CD8-positive, alpha-beta memory T cell (primary cell): ENCODE measurements at regions not wholly inside any gene's neighbourhood (a gene's known extent, or its start where the extent isn't known, plus 50 kb on each side); places are given as distances from the start of the nearest gene placed in this dataset.

Experiments
- CTCF ChIA-PET: fragments of 350-600 bp; sonication (Branson Sonifier 250); formaldehyde crosslinking; loops from one replicate; lab custom pipeline; 2021; ENCODE audit warnings: antibody characterized with exemption; lab: Charles Lee
- POLR2A ChIA-PET: fragments of 350-600 bp; sonication (Branson Sonifier 250); formaldehyde crosslinking; loops from one replicate; lab custom pipeline; 2021; ENCODE audit warnings: antibody characterized with exemption; lab: Charles Lee
- DNase-seq, 5 donors: peaks; one replicate each; pipeline versions ENCODE4 v3.0.0 to v3.0.0-alpha.2; 2020 to 2022; ENCODE audit warnings: mixed read lengths in 1 of 5
- H3K27ac ChIP-seq: one replicate; pipeline ENCODE4 v1.7.0; 2013; ENCODE audit warnings: low read depth, mild to moderate bottlenecking, low read length, moderate library complexity
- H3K27me3 ChIP-seq: 2 replicates; pipeline ENCODE4 v1.7.0; 2013; ENCODE audit warnings: low read length, mild to moderate bottlenecking; ENCODE audit not compliant: insufficient read depth, poor library complexity, severe bottlenecking
- H3K36me3 ChIP-seq: 2 replicates; pipeline ENCODE4 v1.7.0; 2013; ENCODE audit warnings: mild to moderate bottlenecking, low read length, moderate library complexity; ENCODE audit not compliant: insufficient read depth
- H3K4me1 ChIP-seq: 2 replicates; pipeline ENCODE4 v1.7.0; 2013; ENCODE audit warnings: mild to moderate bottlenecking, low read length, moderate library complexity; ENCODE audit not compliant: insufficient read depth
- H3K4me3 ChIP-seq: 2 replicates; pipeline ENCODE4 v1.7.0; 2013; ENCODE audit warnings: mild to moderate bottlenecking, low read length
- H3K9me3 ChIP-seq: 2 replicates; pipeline ENCODE4 v1.7.0; 2013; ENCODE audit warnings: mild to moderate bottlenecking, low read length
- H3K27ac Mint-ChIP-seq, 8 donors: one replicate each; pipeline ENCODE4 v1.8.0; 2020 to 2021; ENCODE audit warnings: mixed read lengths in 8 of 8, mild to moderate bottlenecking in 6 of 8, inconsistent platforms in 3 of 8, moderate library complexity in 3 of 8
- H3K27me3 Mint-ChIP-seq, 2 donors: one replicate each; pipeline ENCODE4 v1.8.0; 2020 to 2021; ENCODE audit warnings: mixed read lengths in 2 of 2, mild to moderate bottlenecking in 1 of 2, moderate library complexity in 1 of 2
- H3K36me3 Mint-ChIP-seq, 3 donors: one replicate each; pipeline ENCODE4 v1.8.0; 2020 to 2021; ENCODE audit warnings: mixed read lengths in 3 of 3, inconsistent platforms in 1 of 3, mild to moderate bottlenecking in 1 of 3
- H3K4me1 Mint-ChIP-seq, 3 donors: one replicate each; pipeline ENCODE4 v1.8.0; 2020 to 2021; ENCODE audit warnings: mixed read lengths in 3 of 3, inconsistent platforms in 1 of 3, mild to moderate bottlenecking in 1 of 3
- H3K4me3 Mint-ChIP-seq, 7 donors: one replicate each; pipeline ENCODE4 v1.8.0; 2020 to 2021; ENCODE audit warnings: mixed read lengths in 7 of 7, mild to moderate bottlenecking in 6 of 7, moderate library complexity in 4 of 7, inconsistent platforms in 2 of 7
- H3K9me3 Mint-ChIP-seq, 5 donors: one replicate each; pipeline ENCODE4 v1.8.0; 2020 to 2022; ENCODE audit warnings: mixed read lengths in 5 of 5, mild to moderate bottlenecking in 3 of 5, moderate library complexity in 2 of 5, inconsistent platforms in 1 of 5

GRCh38 chr14:86311151-86311550, 781.2 kb downstream of the FLRT2 start:
- peaks cover 0 to 16% (median 0%) of the 10 kb centered on the region in 5 donors for H3K9me3 Mint-ChIP-seq
- H3K4me3 Mint-ChIP-seq: no peak overlapping the region
- no peak for DNase-seq
- H3K36me3 Mint-ChIP-seq: peaks cover 0 to 2% (median 0%) of the 10 kb centered on the region in 3 donors
- H3K27me3 Mint-ChIP-seq: no peaks in the 10 kb centered on the region
- no peak overlapping the region for H3K4me3 ChIP-seq
- ChIA-PET POLR2A (no interaction called here), CTCF (no interaction called here)
- H3K27ac ChIP-seq: no peak overlapping the region
- no peaks in the 10 kb centered on the region for H3K36me3 ChIP-seq
- no peaks in the 10 kb centered on the region for H3K9me3 ChIP-seq
- no peak overlapping the region for H3K27ac Mint-ChIP-seq
- no peaks in the 10 kb centered on the region for H3K4me1 ChIP-seq
- no peaks in the 10 kb centered on the region for H3K27me3 ChIP-seq
- H3K4me1 Mint-ChIP-seq: no peaks in the 10 kb centered on the region

DNA sequence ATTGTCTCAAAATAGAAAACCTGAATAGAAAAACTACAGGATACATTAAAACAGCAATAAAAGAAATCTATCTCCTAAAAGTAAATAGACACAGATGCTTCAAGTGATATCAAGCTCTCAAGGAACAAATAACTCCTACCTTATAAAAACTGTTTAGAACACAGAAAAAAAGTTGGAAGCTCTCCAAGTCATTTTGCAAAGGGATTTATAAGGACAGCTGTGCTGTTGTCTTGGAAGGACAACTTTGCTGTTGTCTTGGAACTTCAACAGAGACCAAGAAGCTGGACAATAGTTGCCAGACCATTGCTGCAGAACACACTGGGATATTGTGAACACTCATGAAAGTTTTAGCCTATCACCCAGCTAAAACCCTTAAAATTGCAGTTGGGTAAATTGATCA, 780.7 kb downstream of the FLRT2 start:
- no peak for DNase-seq
- Histone ChIP-seq H3K9me3 (no peaks in the 10 kb centered on the region), H3K4me3 (no peak overlapping the region), H3K4me1 (no peaks in the 10 kb centered on the region), H3K27ac (no peak overlapping the region), H3K36me3 (no peaks in the 10 kb centered on the region), H3K27me3 (no peaks in the 10 kb centered on the region)
- H3K9me3 Mint-ChIP-seq: peaks cover 0 to 16% (median 0%) of the 10 kb centered on the region in 5 donors
- CTCF ChIA-PET: no interaction called here
- POLR2A ChIA-PET: no interaction called here
- H3K27ac Mint-ChIP-seq: no peak overlapping the region
- no peaks in the 10 kb centered on the region for H3K4me1 Mint-ChIP-seq
- no peak overlapping the region for H3K4me3 Mint-ChIP-seq
- H3K36me3 Mint-ChIP-seq: peaks cover 0 to 2% (median 0%) of the 10 kb centered on the region in 3 donors
- H3K27me3 Mint-ChIP-seq: no peaks in the 10 kb centered on the region

GRCh38 chr14:86310148-86310547, 780.2 kb downstream of the FLRT2 start:
- Histone ChIP-seq H3K9me3 (no peaks in the 10 kb centered on the region), H3K4me1 (no peaks in the 10 kb centered on the region), H3K27ac (no peak overlapping the region), H3K36me3 (no peaks in the 10 kb centered on the region), H3K4me3 (no peak overlapping the region), H3K27me3 (no peaks in the 10 kb centered on the region)
- Mint-ChIP-seq H3K27me3 (no peaks in the 10 kb centered on the region), H3K9me3 (peaks cover 0 to 16% (median 0%) of the 10 kb centered on the region in 5 donors), H3K4me1 (no peaks in the 10 kb centered on the region), H3K36me3 (peaks cover 0 to 2% (median 0%) of the 10 kb centered on the region in 3 donors), H3K27ac (no peak overlapping the region), H3K4me3 (no peak overlapping the region)
- CTCF ChIA-PET: no interaction called here
- POLR2A ChIA-PET: no interaction called here
- DNase-seq: no peak

GRCh38 chr14:86305058-86305457, 775.1 kb downstream of the FLRT2 start:
- Mint-ChIP-seq H3K27ac (no peak overlapping the region), H3K9me3 (peaks cover 0 to 28% (median 0%) of the 10 kb centered on the region in 5 donors), H3K4me3 (no peak overlapping the region), H3K4me1 (no peaks in the 10 kb centered on the region), H3K27me3 (no peaks in the 10 kb centered on the region), H3K36me3 (peaks cover 0 to 2% (median 0%) of the 10 kb centered on the region in 3 donors)
- no peaks in the 10 kb centered on the region for H3K9me3 ChIP-seq
- H3K4me3 ChIP-seq: no peak overlapping the region
- no peak for DNase-seq
- CTCF ChIA-PET: no interaction called here
- no peaks in the 10 kb centered on the region for H3K36me3 ChIP-seq
- no peaks in the 10 kb centered on the region for H3K4me1 ChIP-seq
- no peak overlapping the region for H3K27ac ChIP-seq
- H3K27me3 ChIP-seq: no peaks in the 10 kb centered on the region
- POLR2A ChIA-PET: no interaction called here

GRCh38 chr14:86299994-86300393, 770.0 kb downstream of the FLRT2 start:
- Mint-ChIP-seq H3K9me3 (peaks cover 0 to 13% (median 2%) of the 10 kb centered on the region in 5 donors), H3K27ac (no peak overlapping the region), H3K4me1 (no peaks in the 10 kb centered on the region), H3K36me3 (no peaks in the 10 kb centered on the region), H3K27me3 (peaks cover 0 to 4% of the 10 kb centered on the region in 2 donors), H3K4me3 (no peak overlapping the region)
- Histone ChIP-seq H3K36me3 (no peaks in the 10 kb centered on the region), H3K4me1 (no peaks in the 10 kb centered on the region), H3K9me3 (no peaks in the 10 kb centered on the region), H3K4me3 (no peak overlapping the region), H3K27me3 (no peaks in the 10 kb centered on the region), H3K27ac (no peak overlapping the region)
- DNase-seq: no peak
- ChIA-PET POLR2A (no interaction called here), CTCF (no interaction called here)

DNA sequence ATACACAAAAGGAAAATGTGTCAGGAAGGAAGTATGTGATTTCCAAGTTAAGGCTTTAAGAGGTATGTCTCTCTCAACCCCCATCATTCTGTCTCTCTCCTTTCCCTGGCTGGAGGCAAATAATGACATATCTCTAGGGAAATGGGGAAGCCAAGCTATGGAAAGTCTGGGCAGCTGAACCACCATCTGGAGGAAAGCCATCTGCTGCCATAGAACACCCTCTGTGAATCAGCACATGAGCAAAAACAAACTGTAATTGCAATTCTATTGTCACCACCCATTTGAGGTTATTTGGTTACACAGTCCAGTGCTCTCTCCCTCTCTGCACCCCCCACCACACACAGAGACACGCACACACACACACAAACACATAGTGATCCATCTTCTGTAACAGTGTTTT, 766.2 kb downstream of the FLRT2 start:
- Mint-ChIP-seq H3K4me1 (no peaks in the 10 kb centered on the region), H3K4me3 (no peak overlapping the region), H3K9me3 (peaks cover 0 to 5% (median 3%) of the 10 kb centered on the region in 5 donors), H3K27ac (no peak overlapping the region), H3K27me3 (peaks cover 0 to 4% of the 10 kb centered on the region in 2 donors), H3K36me3 (no peaks in the 10 kb centered on the region)
- Histone ChIP-seq H3K9me3 (no peaks in the 10 kb centered on the region), H3K27me3 (no peaks in the 10 kb centered on the region), H3K36me3 (no peaks in the 10 kb centered on the region), H3K4me1 (no peaks in the 10 kb centered on the region), H3K27ac (no peak overlapping the region), H3K4me3 (no peak overlapping the region)
- ChIA-PET POLR2A (no interaction called here), CTCF (no interaction called here)
- DNase-seq: no peak

DNA sequence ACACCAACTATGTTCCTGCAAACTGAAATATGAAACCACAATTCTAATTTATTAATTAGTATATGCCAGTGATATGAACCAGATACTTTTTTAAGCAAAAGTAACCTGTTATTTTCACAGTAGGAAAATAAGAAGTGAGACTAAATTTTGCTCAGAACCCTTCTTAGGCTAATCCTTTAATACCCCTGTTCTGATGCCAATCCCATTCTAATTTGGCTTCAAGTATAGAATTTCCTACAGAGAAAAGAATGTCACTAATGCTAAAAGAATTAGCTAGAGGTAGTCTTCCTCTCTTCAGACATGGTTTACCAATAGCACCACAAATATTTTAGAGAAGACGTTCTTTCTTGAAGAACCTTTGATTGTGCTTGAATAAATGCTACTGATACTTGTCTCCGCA, 758.4 kb downstream of the FLRT2 start:
- no peak overlapping the region for H3K27ac Mint-ChIP-seq
- Histone ChIP-seq H3K4me1 (no peaks in the 10 kb centered on the region), H3K4me3 (no peak overlapping the region), H3K27ac (no peak overlapping the region), H3K9me3 (no peaks in the 10 kb centered on the region), H3K27me3 (no peaks in the 10 kb centered on the region), H3K36me3 (no peaks in the 10 kb centered on the region)
- ChIA-PET CTCF (no interaction called here), POLR2A (no interaction called here)
- no peaks in the 10 kb centered on the region for H3K27me3 Mint-ChIP-seq
- peaks cover 0 to 18% (median 1%) of the 10 kb centered on the region in 5 donors for H3K9me3 Mint-ChIP-seq
- H3K4me3 Mint-ChIP-seq: no peak overlapping the region
- no peak for DNase-seq
- no peaks in the 10 kb centered on the region for H3K4me1 Mint-ChIP-seq
- H3K36me3 Mint-ChIP-seq: no peaks in the 10 kb centered on the region

- H3K36me3 ChIP-seq: no peaks in the 10 kb centered on the region
- H3K27me3 Mint-ChIP-seq: no peaks in the 10 kb centered on the region
- no peak for DNase-seq
- no peaks in the 10 kb centered on the region for H3K9me3 ChIP-seq
- no peaks in the 10 kb centered on the region for H3K36me3 Mint-ChIP-seq
- peaks cover 4 to 9% (median 8%) of the 10 kb centered on the region in 5 donors for H3K9me3 Mint-ChIP-seq
- ChIA-PET CTCF (no interaction called here), POLR2A (no interaction called here)
- H3K27ac ChIP-seq: no peak overlapping the region
- no peaks in the 10 kb centered on the region for H3K4me1 Mint-ChIP-seq
- no peak overlapping the region for H3K4me3 ChIP-seq
- H3K4me3 Mint-ChIP-seq: no peak overlapping the region
- no peaks in the 10 kb centered on the region for H3K4me1 ChIP-seq
- H3K27me3 ChIP-seq: no peaks in the 10 kb centered on the region
- H3K27ac Mint-ChIP-seq: no peak overlapping the region
Observed at GRCh38 chr14:86279405-86279804, 749.5 kb downstream of the FLRT2 start.

- Histone ChIP-seq H3K27me3 (no peaks in the 10 kb centered on the region), H3K9me3 (no peaks in the 10 kb centered on the region), H3K36me3 (no peaks in the 10 kb centered on the region), H3K4me3 (no peak overlapping the region), H3K27ac (no peak overlapping the region), H3K4me1 (no peaks in the 10 kb centered on the region)
- Mint-ChIP-seq H3K9me3 (peaks cover 0 to 11% (median 7%) of the 10 kb centered on the region in 5 donors), H3K36me3 (no peaks in the 10 kb centered on the region), H3K4me3 (no peak overlapping the region), H3K27ac (no peak overlapping the region), H3K27me3 (no peaks in the 10 kb centered on the region), H3K4me1 (no peaks in the 10 kb centered on the region)
- POLR2A ChIA-PET: no interaction called here
- DNase-seq: no peak
- CTCF ChIA-PET: no interaction called here
Observed at GRCh38 chr14:86257973-86258372, 728.0 kb downstream of the FLRT2 start.
